ENCODE measurements at regions not wholly inside any gene's neighbourhood (a gene's known extent, or its start where the extent isn't known, plus 50 kb on each side); places are given as distances from the start of the nearest gene placed in this dataset.
"Not testable (repeated sequence)": the region's sequence is repeated elsewhere in the genome, so short reads cannot be mapped to it uniquely, and the experiment has no call there.

GRCh38 chr12:72754026-72754425 lies 481.9 kb downstream of the TRHDE start:
- not testable (repeated sequence) for H3K36me3 ChIP-seq (ENCODE audit: control insufficient read depth in 3 of 3, insufficient read depth in 3 of 3, low read length in 3 of 3); H3K9ac ChIP-seq (ENCODE audit: low read depth in 1 of 3, low read length in 3 of 3); H3K4me1 ChIP-seq (ENCODE audit: control insufficient read depth in 3 of 3, insufficient read depth in 3 of 3, low read length in 3 of 3); H3K4me3 ChIP-seq (ENCODE audit: low read length in 3 of 3); H3K9me3 ChIP-seq (ENCODE audit: control insufficient read depth in 3 of 3, low read length in 3 of 3); H3K27me3 ChIP-seq (ENCODE audit: control insufficient read depth in 3 of 3, insufficient read depth in 3 of 3, low read length in 3 of 3); H3K27ac ChIP-seq (ENCODE audit: low read depth, low read length)

GRCh38 chr12:72766517-72766916 lies 494.3 kb downstream of the TRHDE start:
- H3K9me3 ChIP-seq (ENCODE audit: control insufficient read depth in 3 of 3, low read length in 3 of 3): no peaks in the 10 kb centered on the region
- no peaks in the 10 kb centered on the region for H3K36me3 ChIP-seq (ENCODE audit: control insufficient read depth in 3 of 3, insufficient read depth in 3 of 3, low read length in 3 of 3)
- no peak overlapping the region for H3K9ac ChIP-seq (ENCODE audit: low read depth in 1 of 3, low read length in 3 of 3)
- H3K27me3 ChIP-seq (ENCODE audit: control insufficient read depth in 3 of 3, insufficient read depth in 3 of 3, low read length in 3 of 3): no peaks in the 10 kb centered on the region
- no peak overlapping the region for H3K27ac ChIP-seq (ENCODE audit: low read depth, low read length)
- H3K4me1 ChIP-seq (ENCODE audit: control insufficient read depth in 3 of 3, insufficient read depth in 3 of 3, low read length in 3 of 3): no peaks in the 10 kb centered on the region
- H3K4me3 ChIP-seq (ENCODE audit: low read length in 3 of 3): no peak overlapping the region

GRCh38 chr12:72774023-72774422 lies 501.9 kb downstream of the TRHDE start:
- no peak overlapping the region for H3K27ac ChIP-seq (ENCODE audit: low read depth, low read length)
- no peak overlapping the region for H3K9ac ChIP-seq (ENCODE audit: low read depth in 1 of 3, low read length in 3 of 3)
- no peaks in the 10 kb centered on the region for H3K27me3 ChIP-seq (ENCODE audit: control insufficient read depth in 3 of 3, insufficient read depth in 3 of 3, low read length in 3 of 3)
- no peaks in the 10 kb centered on the region for H3K4me1 ChIP-seq (ENCODE audit: control insufficient read depth in 3 of 3, insufficient read depth in 3 of 3, low read length in 3 of 3)
- H3K4me3 ChIP-seq (ENCODE audit: low read length in 3 of 3): no peak overlapping the region
- H3K9me3 ChIP-seq (ENCODE audit: control insufficient read depth in 3 of 3, low read length in 3 of 3): no peaks in the 10 kb centered on the region
- no peaks in the 10 kb centered on the region for H3K36me3 ChIP-seq (ENCODE audit: control insufficient read depth in 3 of 3, insufficient read depth in 3 of 3, low read length in 3 of 3)

- H3K4me3 ChIP-seq (ENCODE audit: low read length in 3 of 3): no peak overlapping the region
- H3K36me3 ChIP-seq (ENCODE audit: control insufficient read depth in 3 of 3, insufficient read depth in 3 of 3, low read length in 3 of 3): no peaks in the 10 kb centered on the region
- H3K9me3 ChIP-seq (ENCODE audit: control insufficient read depth in 3 of 3, low read length in 3 of 3): no peaks in the 10 kb centered on the region
- H3K4me1 ChIP-seq (ENCODE audit: control insufficient read depth in 3 of 3, insufficient read depth in 3 of 3, low read length in 3 of 3): no peaks in the 10 kb centered on the region
- H3K27ac ChIP-seq (ENCODE audit: low read depth, low read length): no peak overlapping the region
- H3K9ac ChIP-seq (ENCODE audit: low read depth in 1 of 3, low read length in 3 of 3): no peak overlapping the region
- no peaks in the 10 kb centered on the region for H3K27me3 ChIP-seq (ENCODE audit: control insufficient read depth in 3 of 3, insufficient read depth in 3 of 3, low read length in 3 of 3)
Observed at GRCh38 chr12:72777806-72778205, 505.6 kb downstream of the TRHDE start.

- Histone ChIP-seq H3K9ac (ENCODE audit: low read depth in 1 of 3, low read length in 3 of 3) (no peak overlapping the region), H3K4me1 (ENCODE audit: control insufficient read depth in 3 of 3, insufficient read depth in 3 of 3, low read length in 3 of 3) (no peaks in the 10 kb centered on the region), H3K36me3 (ENCODE audit: control insufficient read depth in 3 of 3, insufficient read depth in 3 of 3, low read length in 3 of 3) (no peaks in the 10 kb centered on the region), H3K4me3 (ENCODE audit: low read length in 3 of 3) (no peak overlapping the region), H3K9me3 (ENCODE audit: control insufficient read depth in 3 of 3, low read length in 3 of 3) (no peaks in the 10 kb centered on the region), H3K27me3 (ENCODE audit: control insufficient read depth in 3 of 3, insufficient read depth in 3 of 3, low read length in 3 of 3) (no peaks in the 10 kb centered on the region), H3K27ac (ENCODE audit: low read depth, low read length) (no peak overlapping the region)
Observed at GRCh38 chr12:72790273-72790672, 518.1 kb downstream of the TRHDE start.

GRCh38 chr12:72792889-72793288 lies 520.7 kb downstream of the TRHDE start:
- Histone ChIP-seq H3K36me3 (ENCODE audit: control insufficient read depth in 3 of 3, insufficient read depth in 3 of 3, low read length in 3 of 3) (no peaks in the 10 kb centered on the region), H3K4me1 (ENCODE audit: control insufficient read depth in 3 of 3, insufficient read depth in 3 of 3, low read length in 3 of 3) (no peaks in the 10 kb centered on the region), H3K9ac (ENCODE audit: low read depth in 1 of 3, low read length in 3 of 3) (no peak overlapping the region), H3K4me3 (ENCODE audit: low read length in 3 of 3) (no peak overlapping the region), H3K27ac (ENCODE audit: low read depth, low read length) (no peak overlapping the region), H3K9me3 (ENCODE audit: control insufficient read depth in 3 of 3, low read length in 3 of 3) (no peaks in the 10 kb centered on the region), H3K27me3 (ENCODE audit: control insufficient read depth in 3 of 3, insufficient read depth in 3 of 3, low read length in 3 of 3) (no peaks in the 10 kb centered on the region)

- H3K9ac ChIP-seq (ENCODE audit: low read depth in 1 of 3, low read length in 3 of 3): no peak overlapping the region
- no peak overlapping the region for H3K4me3 ChIP-seq (ENCODE audit: low read length in 3 of 3)
- H3K36me3 ChIP-seq (ENCODE audit: control insufficient read depth in 3 of 3, insufficient read depth in 3 of 3, low read length in 3 of 3): no peaks in the 10 kb centered on the region
- H3K9me3 ChIP-seq (ENCODE audit: control insufficient read depth in 3 of 3, low read length in 3 of 3): no peaks in the 10 kb centered on the region
- H3K27me3 ChIP-seq (ENCODE audit: control insufficient read depth in 3 of 3, insufficient read depth in 3 of 3, low read length in 3 of 3): no peaks in the 10 kb centered on the region
- H3K27ac ChIP-seq (ENCODE audit: low read depth, low read length): no peak overlapping the region
- no peaks in the 10 kb centered on the region for H3K4me1 ChIP-seq (ENCODE audit: control insufficient read depth in 3 of 3, insufficient read depth in 3 of 3, low read length in 3 of 3)
Observed at GRCh38 chr12:72793796-72794195, 521.6 kb downstream of the TRHDE start.

- no peak overlapping the region for H3K4me3 ChIP-seq (ENCODE audit: low read length in 3 of 3)
- no peaks in the 10 kb centered on the region for H3K36me3 ChIP-seq (ENCODE audit: control insufficient read depth in 3 of 3, insufficient read depth in 3 of 3, low read length in 3 of 3)
- H3K9me3 ChIP-seq (ENCODE audit: control insufficient read depth in 3 of 3, low read length in 3 of 3): no peaks in the 10 kb centered on the region
- H3K27ac ChIP-seq (ENCODE audit: low read depth, low read length): no peak overlapping the region
- H3K9ac ChIP-seq (ENCODE audit: low read depth in 1 of 3, low read length in 3 of 3): no peak overlapping the region
- H3K27me3 ChIP-seq (ENCODE audit: control insufficient read depth in 3 of 3, insufficient read depth in 3 of 3, low read length in 3 of 3): no peaks in the 10 kb centered on the region
- no peaks in the 10 kb centered on the region for H3K4me1 ChIP-seq (ENCODE audit: control insufficient read depth in 3 of 3, insufficient read depth in 3 of 3, low read length in 3 of 3)
Observed at GRCh38 chr12:72815421-72815820, 543.3 kb downstream of the TRHDE start.

GRCh38 chr12:72828662-72829324 lies 556.6 kb downstream of the TRHDE start:
- no peaks in the 10 kb centered on the region for H3K27me3 ChIP-seq (ENCODE audit: control insufficient read depth in 3 of 3, insufficient read depth in 3 of 3, low read length in 3 of 3)
- H3K36me3 ChIP-seq (ENCODE audit: control insufficient read depth in 3 of 3, insufficient read depth in 3 of 3, low read length in 3 of 3): no peaks in the 10 kb centered on the region
- H3K4me1 ChIP-seq (ENCODE audit: control insufficient read depth in 3 of 3, insufficient read depth in 3 of 3, low read length in 3 of 3): no peaks in the 10 kb centered on the region
- no peaks in the 10 kb centered on the region for H3K9me3 ChIP-seq (ENCODE audit: control insufficient read depth in 3 of 3, low read length in 3 of 3)
- no peak overlapping the region for H3K9ac ChIP-seq (ENCODE audit: low read depth in 1 of 3, low read length in 3 of 3)
- no peak overlapping the region for H3K27ac ChIP-seq (ENCODE audit: low read depth, low read length)
- H3K4me3 ChIP-seq (ENCODE audit: low read length in 3 of 3): no peak overlapping the region

- no peak overlapping the region for H3K4me3 ChIP-seq (ENCODE audit: low read length in 3 of 3)
- no peaks in the 10 kb centered on the region for H3K4me1 ChIP-seq (ENCODE audit: control insufficient read depth in 3 of 3, insufficient read depth in 3 of 3, low read length in 3 of 3)
- H3K27me3 ChIP-seq (ENCODE audit: control insufficient read depth in 3 of 3, insufficient read depth in 3 of 3, low read length in 3 of 3): no peaks in the 10 kb centered on the region
- H3K36me3 ChIP-seq (ENCODE audit: control insufficient read depth in 3 of 3, insufficient read depth in 3 of 3, low read length in 3 of 3): no peaks in the 10 kb centered on the region
- H3K9me3 ChIP-seq (ENCODE audit: control insufficient read depth in 3 of 3, low read length in 3 of 3): no peaks in the 10 kb centered on the region
- no peak overlapping the region for H3K27ac ChIP-seq (ENCODE audit: low read depth, low read length)
- no peak overlapping the region for H3K9ac ChIP-seq (ENCODE audit: low read depth in 1 of 3, low read length in 3 of 3)
Observed at GRCh38 chr12:72829838-72830237, 557.7 kb downstream of the TRHDE start.

GRCh38 chr12:72832024-72832423 lies 559.9 kb downstream of the TRHDE start:
- no peaks in the 10 kb centered on the region for H3K4me1 ChIP-seq (ENCODE audit: control insufficient read depth in 3 of 3, insufficient read depth in 3 of 3, low read length in 3 of 3)

More at GRCh38 chr12:72832024-72832423, 559.9 kb downstream of the TRHDE start:
- Histone ChIP-seq H3K27ac (ENCODE audit: low read depth, low read length) (no peak overlapping the region), H3K9ac (ENCODE audit: low read depth in 1 of 3, low read length in 3 of 3) (no peak overlapping the region), H3K4me3 (ENCODE audit: low read length in 3 of 3) (no peak overlapping the region), H3K36me3 (ENCODE audit: control insufficient read depth in 3 of 3, insufficient read depth in 3 of 3, low read length in 3 of 3) (no peaks in the 10 kb centered on the region), H3K9me3 (ENCODE audit: control insufficient read depth in 3 of 3, low read length in 3 of 3) (no peaks in the 10 kb centered on the region), H3K27me3 (ENCODE audit: control insufficient read depth in 3 of 3, insufficient read depth in 3 of 3, low read length in 3 of 3) (no peaks in the 10 kb centered on the region)

Measured in skeletal muscle tissue (tissue), 3 donors.